MM.1S (cell line): ENCODE measurements at regions not wholly inside any gene's neighbourhood (a gene's known extent, or its start where the extent isn't known, plus 50 kb on each side); places are given as distances from the start of the nearest gene placed in this dataset.

Experiments
- DNase-seq: peaks from one replicate; pipeline ENCODE4 v3.0.0-alpha.2; 2015
- H2AFZ ChIP-seq: fragments of 300-600 bp; sonication (generic); 2 replicates; pipeline ENCODE4 v1.6.0; 2016; ENCODE audit warnings: antibody characterized with exemption, low read length
- H3F3A ChIP-seq: fragments of 300-600 bp; sonication (generic); 2 replicates; pipeline ENCODE4 v1.6.1; 2016; ENCODE audit warnings: mild to moderate bottlenecking, antibody characterized with exemption, low read length, moderate library complexity, mixed read lengths; ENCODE audit not compliant: insufficient read depth
- H3K27ac ChIP-seq: fragments of 300-600 bp; sonication (generic); 2 replicates; pipeline ENCODE4 v1.5.1; 2016; ENCODE audit warnings: mild to moderate bottlenecking, low read length
- H3K27me3 ChIP-seq: fragments of 300-600 bp; sonication (generic); replicated peaks from 2 replicates; pipeline ENCODE4 v1.6.0; 2016; ENCODE audit warnings: low read length; ENCODE audit not compliant: insufficient read depth
- H3K36me3 ChIP-seq: fragments of 300-600 bp; sonication (generic); replicated peaks from 2 replicates; pipeline ENCODE4 v1.6.1; 2016; ENCODE audit warnings: mild to moderate bottlenecking, low read length, mixed read lengths; ENCODE audit not compliant: insufficient read depth
- H3K4me1 ChIP-seq: fragments of 300-600 bp; sonication (generic); 2 replicates; pipeline ENCODE4 v1.6.1; 2016; ENCODE audit warnings: low read length, mixed read lengths
- H3K4me2 ChIP-seq: fragments of 300-600 bp; sonication (generic); 2 replicates; pipeline ENCODE4 v1.6.0; 2016; ENCODE audit warnings: low read depth, low read length
- H3K4me3 ChIP-seq: fragments of 300-600 bp; sonication (generic); 2 replicates; pipeline ENCODE4 v1.5.1; 2016; ENCODE audit warnings: low read length, mixed read lengths
- H3K79me2 ChIP-seq: fragments of 300-600 bp; sonication (generic); 2 replicates; pipeline ENCODE4 v1.6.1; 2016; ENCODE audit warnings: mixed run types, low read length, mixed read lengths
- H3K9ac ChIP-seq: fragments of 300-600 bp; sonication (generic); 2 replicates; pipeline ENCODE4 v1.6.1; 2016; ENCODE audit warnings: low read length, mixed read lengths
- H3K9me2 ChIP-seq: fragments of 300-600 bp; sonication (generic); replicated peaks from 2 replicates; pipeline ENCODE4 v1.6.1; 2016; ENCODE audit warnings: mild to moderate bottlenecking, low read length, mixed read lengths; ENCODE audit not compliant: insufficient read depth
- H3K9me3 ChIP-seq: fragments of 300-600 bp; sonication (generic); replicated peaks from 2 replicates; pipeline ENCODE4 v1.6.1; 2016; ENCODE audit warnings: mild to moderate bottlenecking, low read length, mixed read lengths; ENCODE audit not compliant: insufficient read depth
- H4K20me1 ChIP-seq: fragments of 300-600 bp; sonication (generic); 2 replicates; pipeline ENCODE4 v1.6.1; 2016; ENCODE audit warnings: mild to moderate bottlenecking, low read length, moderate library complexity, mixed read lengths; ENCODE audit not compliant: insufficient read depth
- CTCF ChIP-seq: fragments of 300-600 bp; sonication (generic); IDR thresholded peaks from 2 replicates; pipeline ENCODE4 v1.5.1; 2016; ENCODE audit warnings: antibody characterized with exemption, low read length, mixed read lengths
- EZH2 ChIP-seq: fragments of 300-600 bp; sonication (generic); optimal IDR thresholded peaks from 2 replicates; pipeline ENCODE3; 2017; ENCODE audit warnings: low read depth, mild to moderate bottlenecking, antibody characterized with exemption, low read length, mixed read lengths
- EZH2phosphoT487 ChIP-seq: fragments of 300-600 bp; sonication (generic); IDR thresholded peaks from 2 replicates; pipeline ENCODE4 v1.6.1; 2018; ENCODE audit warnings: antibody characterized with exemption, low read length

GRCh38 chr10:93215312-93215711, 141.6 kb downstream of the CYP26A1 start:
- no peaks in the 10 kb centered on the region for H3F3A ChIP-seq

GRCh38 chr10:93216341-93216985, 142.8 kb downstream of the CYP26A1 start:
- Histone ChIP-seq H3K9me3 (no peaks in the 10 kb centered on the region), H3K4me1 (no peaks in the 10 kb centered on the region), H4K20me1 (no peaks in the 10 kb centered on the region), H3F3A (no peaks in the 10 kb centered on the region), H3K9ac (no peak overlapping the region), H3K4me3 (no peak overlapping the region), H3K36me3 (no peaks in the 10 kb centered on the region), H3K27me3 (no peaks in the 10 kb centered on the region), H3K27ac (no peak overlapping the region), H3K79me2 (no peaks in the 10 kb centered on the region), H3K9me2 (no peaks in the 10 kb centered on the region), H2AFZ (no peak overlapping the region), H3K4me2 (no peak overlapping the region)
- TF ChIP-seq EZH2: no peak
- no peak for TF ChIP-seq EZH2phosphoT487
- no peak for TF ChIP-seq CTCF
- DNase-seq: no peak

More at GRCh38 chr10:93215312-93215711, 141.6 kb downstream of the CYP26A1 start:
- no peaks in the 10 kb centered on the region for H3K4me1 ChIP-seq
- H3K27me3 ChIP-seq: no peaks in the 10 kb centered on the region
- H3K9ac ChIP-seq: no peak overlapping the region
- no peak for DNase-seq
- no peak overlapping the region for H3K4me3 ChIP-seq
- H3K9me3 ChIP-seq: no peaks in the 10 kb centered on the region
- H3K9me2 ChIP-seq: no peaks in the 10 kb centered on the region
- no peaks in the 10 kb centered on the region for H3K79me2 ChIP-seq
- no peak overlapping the region for H3K27ac ChIP-seq
- no peak for TF ChIP-seq EZH2phosphoT487
- no peak for TF ChIP-seq CTCF
- TF ChIP-seq EZH2: no peak
- H4K20me1 ChIP-seq: no peaks in the 10 kb centered on the region
- no peak overlapping the region for H3K4me2 ChIP-seq
- H3K36me3 ChIP-seq: no peaks in the 10 kb centered on the region
- H2AFZ ChIP-seq: no peak overlapping the region

- Histone ChIP-seq H3K9me3 (no peaks in the 10 kb centered on the region), H3K4me1 (no peaks in the 10 kb centered on the region), H3K27me3 (no peaks in the 10 kb centered on the region), H2AFZ (no peak overlapping the region), H4K20me1 (no peaks in the 10 kb centered on the region), H3K79me2 (no peaks in the 10 kb centered on the region), H3F3A (no peaks in the 10 kb centered on the region), H3K36me3 (no peaks in the 10 kb centered on the region), H3K9me2 (no peaks in the 10 kb centered on the region), H3K27ac (no peak overlapping the region), H3K9ac (no peak overlapping the region), H3K4me3 (no peak overlapping the region), H3K4me2 (no peak overlapping the region)
- no peak for DNase-seq
- no peak for TF ChIP-seq CTCF
- no peak for TF ChIP-seq EZH2phosphoT487
- TF ChIP-seq EZH2: no peak
Observed at GRCh38 chr10:93218386-93218785, 144.7 kb downstream of the CYP26A1 start.
